ENCODE measurements at regions not wholly inside any gene's neighbourhood (a gene's known extent, or its start where the extent isn't known, plus 50 kb on each side); places are given as distances from the start of the nearest gene placed in this dataset.

DNA sequence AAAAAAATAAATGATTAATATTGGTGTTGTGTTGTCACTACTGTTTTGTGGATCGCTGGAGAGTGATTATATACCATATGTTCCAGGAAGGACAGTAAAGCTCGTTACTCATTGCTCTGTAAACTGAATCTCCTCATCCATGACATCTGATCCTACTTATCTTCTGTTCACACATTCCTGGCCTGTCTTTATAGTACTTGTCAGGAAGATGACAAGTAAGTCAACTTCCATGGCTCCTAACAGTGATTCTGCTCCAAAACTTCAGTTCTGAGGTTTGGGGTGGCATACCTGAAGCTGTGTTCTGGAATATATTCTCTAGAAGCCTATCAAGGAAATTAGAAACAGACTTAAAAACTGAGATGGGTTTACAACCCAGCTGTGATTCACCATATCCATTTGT, 288.9 kb downstream of the ZBBX start:
- TF ChIP-seq, protein P1, sequence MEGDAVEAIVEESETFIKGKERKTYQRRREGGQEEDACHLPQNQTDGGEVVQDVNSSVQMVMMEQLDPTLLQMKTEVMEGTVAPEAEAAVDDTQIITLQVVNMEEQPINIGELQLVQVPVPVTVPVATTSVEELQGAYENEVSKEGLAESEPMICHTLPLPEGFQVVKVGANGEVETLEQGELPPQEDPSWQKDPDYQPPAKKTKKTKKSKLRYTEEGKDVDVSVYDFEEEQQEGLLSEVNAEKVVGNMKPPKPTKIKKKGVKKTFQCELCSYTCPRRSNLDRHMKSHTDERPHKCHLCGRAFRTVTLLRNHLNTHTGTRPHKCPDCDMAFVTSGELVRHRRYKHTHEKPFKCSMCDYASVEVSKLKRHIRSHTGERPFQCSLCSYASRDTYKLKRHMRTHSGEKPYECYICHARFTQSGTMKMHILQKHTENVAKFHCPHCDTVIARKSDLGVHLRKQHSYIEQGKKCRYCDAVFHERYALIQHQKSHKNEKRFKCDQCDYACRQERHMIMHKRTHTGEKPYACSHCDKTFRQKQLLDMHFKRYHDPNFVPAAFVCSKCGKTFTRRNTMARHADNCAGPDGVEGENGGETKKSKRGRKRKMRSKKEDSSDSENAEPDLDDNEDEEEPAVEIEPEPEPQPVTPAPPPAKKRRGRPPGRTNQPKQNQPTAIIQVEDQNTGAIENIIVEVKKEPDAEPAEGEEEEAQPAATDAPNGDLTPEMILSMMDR (conservative IDR thresholded peaks at IDR 0.05; ENCODE audit: low read depth, low read length) = no peak
- H3K4me3 ChIP-seq (ENCODE audit: low read length) = no peak overlapping the region
- no peak for DNase-seq (ENCODE audit: low read depth)

DNA sequence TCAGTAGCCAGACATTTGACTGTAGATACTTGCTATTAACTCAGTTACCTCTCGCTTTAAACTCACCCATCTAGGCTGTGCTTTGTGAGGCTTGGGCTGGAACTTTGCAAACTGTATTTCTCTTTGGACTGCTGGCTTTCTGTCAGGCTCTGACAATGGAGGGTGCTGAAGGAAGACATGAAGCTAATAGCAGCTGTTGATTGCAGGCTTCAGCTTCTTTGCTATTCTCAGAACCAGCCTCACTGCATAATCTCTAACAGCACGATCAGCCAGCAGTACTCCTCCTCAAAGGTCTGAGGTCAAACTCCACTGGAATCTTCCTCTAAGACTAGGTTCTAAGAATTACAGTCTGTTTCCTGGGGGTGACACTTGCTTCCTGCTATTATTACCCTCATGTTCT, 295.6 kb downstream of the ZBBX start:
- H3K4me3 ChIP-seq (ENCODE audit: low read length) = no peak overlapping the region
- TF ChIP-seq, protein P1 (conservative IDR thresholded peaks at IDR 0.05; ENCODE audit: low read depth, low read length) = no peak
- no peak for DNase-seq (ENCODE audit: low read depth)

DNA sequence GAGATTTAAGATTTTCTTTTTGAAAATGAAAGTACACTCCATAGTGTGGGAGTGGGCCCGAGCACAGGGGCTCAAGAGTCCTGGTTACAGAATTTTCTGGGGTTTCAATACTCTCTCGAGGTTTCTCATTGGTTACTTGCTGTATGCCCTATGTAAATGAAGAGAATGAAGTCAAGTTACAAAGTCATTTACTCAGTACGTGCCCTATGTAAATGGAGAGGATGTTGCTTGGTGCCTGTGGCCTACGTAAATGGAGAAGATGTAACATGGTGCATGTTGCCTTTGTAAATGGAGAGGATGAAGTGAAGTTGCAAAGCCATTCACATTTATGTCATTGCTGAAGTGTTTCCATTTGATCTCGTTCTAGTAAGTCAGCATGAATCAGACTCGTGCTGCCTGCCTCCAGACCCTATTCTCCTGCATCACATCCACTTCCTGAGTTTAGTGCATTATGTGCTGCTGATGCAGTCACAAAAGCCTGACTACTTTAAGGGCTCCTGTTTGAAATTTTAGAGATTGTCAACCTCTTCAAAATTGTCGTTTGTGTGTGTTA, 302.0 kb downstream of the ZBBX start:
- no peak overlapping the region for H3K4me3 ChIP-seq (ENCODE audit: low read length)
- TF ChIP-seq, protein P1 (conservative IDR thresholded peaks at IDR 0.05; ENCODE audit: low read depth, low read length) = no peak
- no peak for DNase-seq (ENCODE audit: low read depth)

DNA sequence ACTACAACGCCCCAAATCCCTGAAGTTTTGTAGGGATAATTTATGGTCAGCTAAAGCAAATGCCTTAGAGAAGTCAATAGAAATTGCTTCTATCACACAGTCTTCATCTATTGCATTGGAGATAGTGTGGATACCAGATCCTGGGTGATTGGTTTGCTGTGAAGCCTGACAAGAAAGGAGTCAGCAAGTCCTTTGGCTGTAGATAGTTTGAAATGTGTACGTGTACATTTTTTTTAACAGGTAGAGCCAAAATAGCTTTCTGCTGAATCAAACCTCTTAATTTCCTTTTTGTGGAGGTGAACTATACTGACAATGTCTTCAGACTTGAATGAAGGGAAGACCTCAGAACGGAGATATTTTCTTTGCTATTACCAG, 312.3 kb downstream of the ZBBX start:
- no peak overlapping the region for H3K4me3 ChIP-seq (ENCODE audit: low read length)
- TF ChIP-seq, protein P1 (conservative IDR thresholded peaks at IDR 0.05; ENCODE audit: low read depth, low read length) = no peak
- DNase-seq (ENCODE audit: low read depth) = no peak

DNA sequence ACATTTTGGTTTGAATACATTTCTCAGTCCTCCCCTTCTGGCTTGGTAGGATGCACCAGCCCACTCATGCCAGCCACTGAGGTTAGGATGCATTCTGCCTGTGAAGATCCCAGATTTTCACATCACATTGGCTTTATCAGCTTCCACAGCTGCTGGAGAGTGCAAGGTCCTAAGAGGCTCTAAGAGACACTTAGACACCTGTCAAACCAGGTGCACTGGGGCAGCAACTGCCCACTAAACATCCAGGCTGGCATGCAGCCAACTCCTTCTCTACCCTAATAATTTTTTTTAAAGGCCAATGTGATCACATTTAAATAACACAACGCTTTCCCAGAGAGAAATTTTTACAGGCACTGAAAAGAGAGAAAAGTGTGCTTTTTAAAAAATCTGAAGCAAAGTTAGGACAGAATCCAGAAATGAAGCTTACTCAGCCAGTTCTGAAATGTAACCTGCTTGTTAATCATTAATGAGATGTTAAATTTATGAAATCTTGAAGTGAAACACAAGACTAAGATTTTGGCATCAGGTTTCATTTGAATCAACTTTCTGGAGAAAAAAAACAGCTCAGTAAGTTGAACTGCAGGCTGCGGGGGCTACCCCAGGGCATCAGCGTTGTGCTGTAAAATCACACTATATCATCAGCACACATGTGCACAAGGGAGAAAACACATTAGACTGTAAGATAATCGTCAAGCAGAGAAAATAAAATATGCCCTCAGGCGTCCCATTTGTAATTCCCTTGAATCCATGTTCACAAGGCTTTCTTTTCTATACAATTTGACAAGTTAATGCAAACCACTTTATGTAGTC, 312.9 kb downstream of the ZBBX start:
- DNase-seq (ENCODE audit: low read depth) = peak; percentile 7
- TF ChIP-seq, protein P1 (conservative IDR thresholded peaks at IDR 0.05; ENCODE audit: low read depth, low read length) = no peak
- H3K4me3 ChIP-seq (ENCODE audit: low read length) = no peak overlapping the region

DNA sequence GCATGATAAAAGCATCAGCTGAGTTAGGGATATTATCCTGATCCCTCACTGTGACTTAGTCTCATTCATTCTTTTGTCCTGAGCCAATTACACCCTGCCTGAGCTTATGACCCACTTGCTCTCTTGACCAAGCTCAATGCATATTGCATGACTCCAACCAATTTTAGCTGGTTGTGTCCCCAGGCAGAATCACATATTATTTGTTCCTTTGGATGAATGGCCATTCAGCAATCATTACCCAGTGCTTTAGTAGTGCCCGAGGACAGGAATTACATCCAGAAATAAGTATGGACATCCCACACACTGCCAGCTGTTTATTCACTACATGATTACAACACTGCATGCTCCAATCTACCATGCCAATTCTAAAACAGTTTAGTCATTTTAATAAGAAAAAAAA, 322.5 kb downstream of the ZBBX start:
- no peak overlapping the region for H3K4me3 ChIP-seq (ENCODE audit: low read length)
- DNase-seq (ENCODE audit: low read depth) = no peak
- TF ChIP-seq, protein P1 (conservative IDR thresholded peaks at IDR 0.05; ENCODE audit: low read depth, low read length) = no peak

DNA sequence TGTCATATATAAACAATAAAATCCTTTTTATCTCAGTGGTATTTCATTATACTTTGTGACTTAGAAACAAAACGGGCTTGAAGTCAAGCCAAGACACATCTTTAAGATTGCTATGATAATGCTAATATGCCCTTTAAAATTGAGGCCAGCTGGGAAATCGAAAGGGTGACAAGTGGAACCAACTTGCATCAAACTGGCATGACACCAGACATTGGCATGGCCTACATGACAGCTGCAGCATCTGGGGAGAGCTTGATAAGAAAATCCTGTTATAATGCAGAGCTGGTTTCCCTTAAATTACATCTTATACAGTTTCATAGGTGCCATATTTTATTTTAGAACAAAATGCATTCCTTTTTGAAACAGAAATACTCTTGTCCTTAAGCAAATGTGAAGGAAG, 325.2 kb downstream of the ZBBX start:
- no peak for DNase-seq (ENCODE audit: low read depth)
- TF ChIP-seq, protein P1 (conservative IDR thresholded peaks at IDR 0.05; ENCODE audit: low read depth, low read length) = no peak
- no peak overlapping the region for H3K4me3 ChIP-seq (ENCODE audit: low read length)
